Kidney capillary endothelial cell (primary cell): ENCODE measurements at regions not wholly inside any gene's neighbourhood (a gene's known extent, or its start where the extent isn't known, plus 50 kb on each side); places are given as distances from the start of the nearest gene placed in this dataset.

Source experiments
- DNase-seq: peaks from one replicate; pipeline ENCODE4 v3.0.0-alpha.2; 2018; ENCODE audit warnings: low spot score

DNA sequence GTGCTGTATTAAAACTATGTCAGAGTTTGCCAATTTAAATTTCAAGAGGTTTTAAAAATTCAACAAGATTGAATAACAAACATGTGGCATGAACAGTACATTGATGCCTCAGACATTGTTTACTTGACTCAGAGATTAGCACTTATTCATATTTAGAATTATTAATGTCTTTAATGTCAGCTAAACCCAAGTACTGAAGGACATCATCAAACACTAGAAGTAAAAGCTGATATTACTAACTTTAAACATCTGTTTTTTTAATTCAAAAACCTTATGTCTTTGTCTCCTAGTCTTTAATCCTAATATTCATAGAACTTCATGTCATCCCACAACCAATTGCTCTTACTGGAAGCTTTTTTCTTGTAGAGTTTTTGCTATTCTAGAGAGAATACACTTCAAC, 406.2 kb upstream of the PCDH7 start:
- no peak for DNase-seq

DNA sequence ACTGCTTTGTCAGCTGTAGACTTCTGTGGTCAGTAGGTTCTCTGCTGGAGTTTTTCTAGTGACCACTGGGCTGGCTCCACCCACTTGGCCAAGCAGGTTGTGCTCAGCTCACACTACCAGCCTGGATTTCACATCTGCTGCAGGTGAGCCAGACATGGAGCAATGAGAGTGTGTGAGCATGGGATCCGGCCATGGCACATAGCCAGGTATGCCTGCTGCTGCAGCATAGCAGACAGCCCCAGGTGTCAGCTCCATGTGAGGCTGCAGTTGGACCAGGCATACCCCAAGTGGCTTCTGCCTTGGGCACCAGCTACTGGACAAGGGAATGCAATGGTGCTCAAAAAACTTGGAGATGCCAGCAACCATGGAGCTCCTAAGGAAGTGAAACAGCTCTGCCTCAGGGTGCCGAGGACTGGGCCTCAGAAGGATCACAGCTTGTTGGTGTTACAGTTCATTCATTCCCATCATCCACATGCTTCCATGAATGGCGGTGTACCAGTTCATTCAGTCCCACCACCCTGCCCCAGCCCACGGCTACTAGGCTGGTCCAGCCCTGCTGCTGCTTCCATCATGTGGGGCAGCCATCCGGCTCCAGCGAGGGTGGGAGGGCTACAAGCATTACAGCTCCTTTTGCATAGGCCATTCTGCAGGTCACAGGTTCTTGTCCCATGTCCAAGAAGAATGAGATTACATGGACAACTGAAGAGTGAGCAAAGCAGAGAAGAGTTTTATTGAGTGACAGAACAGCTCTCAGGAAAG, 389.1 kb upstream of the PCDH7 start:
- DNase-seq: no peak

DNA sequence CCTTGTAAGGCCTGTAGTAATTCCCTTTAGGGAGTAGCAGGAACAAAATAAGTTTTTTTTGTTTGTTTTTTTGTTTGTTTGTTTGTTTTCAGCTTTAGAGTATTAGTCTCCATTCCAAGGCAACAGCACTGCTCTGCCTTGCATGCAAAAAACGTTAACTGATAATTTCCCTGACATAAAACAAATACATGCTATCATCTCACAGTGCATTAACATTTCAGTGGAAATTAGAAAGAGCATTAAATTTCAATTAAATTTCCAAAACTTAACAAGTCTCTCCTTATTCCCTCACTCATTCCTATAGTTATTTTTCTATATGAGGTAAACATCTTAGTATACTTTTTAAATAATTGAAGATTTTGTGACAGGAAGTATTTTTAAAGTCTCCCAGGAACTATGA, 378.4 kb upstream of the PCDH7 start:
- DNase-seq: no peak

GRCh38 chr4:30350288-30350687, 369.9 kb upstream of the PCDH7 start:
- no peak for DNase-seq

GRCh38 chr4:30354605-30355004, 365.6 kb upstream of the PCDH7 start:
- DNase-seq: no peak

GRCh38 chr4:30362436-30362835, 357.7 kb upstream of the PCDH7 start:
- no peak for DNase-seq

- DNase-seq: no peak
Observed at GRCh38 chr4:30370105-30370504, 350.1 kb upstream of the PCDH7 start.

- peak; percentile 55 for DNase-seq
Observed at GRCh38 chr4:30380404-30380998, 339.7 kb upstream of the PCDH7 start.

GRCh38 chr4:30385650-30386049, 334.5 kb upstream of the PCDH7 start:
- no peak for DNase-seq

GRCh38 chr4:30386266-30386895, 333.8 kb upstream of the PCDH7 start:
- DNase-seq: peak; percentile 0

DNA sequence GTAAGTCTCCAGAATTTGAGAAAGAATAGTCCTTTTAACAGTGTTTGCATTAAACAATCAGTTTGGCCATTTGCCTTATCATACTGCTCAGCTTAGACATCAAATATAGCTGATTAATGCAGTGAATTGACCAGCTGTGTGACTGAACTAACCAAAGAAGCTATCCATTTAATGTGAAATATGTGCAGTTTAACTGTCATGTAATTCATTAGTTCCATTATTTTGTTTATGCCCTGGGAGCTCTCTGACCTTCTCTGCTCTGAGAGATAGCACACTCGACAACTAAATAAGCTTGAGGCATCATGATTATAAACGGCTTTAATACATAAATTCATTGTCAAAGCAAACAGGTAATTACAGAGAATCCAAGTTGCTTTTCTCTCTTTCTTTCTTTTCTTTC, 324.3 kb upstream of the PCDH7 start:
- no peak for DNase-seq

DNA sequence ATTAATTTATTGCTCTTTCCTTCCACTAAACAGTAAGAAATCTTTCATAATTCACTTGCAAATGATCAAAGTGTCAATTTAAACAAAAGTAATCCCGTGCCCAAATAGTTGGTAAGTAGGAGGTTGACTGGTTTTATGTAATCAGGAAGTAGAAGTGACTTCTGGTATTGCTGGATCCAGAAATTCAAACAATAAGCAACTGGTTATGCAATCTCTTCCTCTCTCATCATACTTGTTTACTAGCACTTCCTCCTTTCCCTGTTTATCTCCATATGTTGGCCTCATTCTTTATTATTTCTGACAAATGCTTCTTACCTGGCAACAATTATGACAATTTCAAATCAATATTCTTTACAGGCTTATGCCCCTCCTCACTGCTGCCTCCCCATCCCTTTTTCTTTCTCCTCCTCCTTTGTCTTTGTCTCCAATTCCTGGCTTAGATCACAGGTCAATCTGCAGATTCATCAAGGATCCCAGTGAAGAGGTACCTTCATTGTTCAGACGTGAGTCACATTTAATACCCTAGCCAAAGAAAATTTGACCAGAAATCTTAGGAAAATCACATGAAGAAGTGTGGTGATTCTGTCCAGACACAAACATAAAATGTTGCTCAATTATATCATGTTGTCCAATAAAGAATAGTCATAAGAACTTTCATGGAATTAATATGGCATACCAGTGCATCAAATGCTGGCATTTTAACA, 323.2 kb upstream of the PCDH7 start:
- no peak for DNase-seq

- DNase-seq: no peak
Observed at GRCh38 chr4:30399476-30399875, 320.7 kb upstream of the PCDH7 start.

GRCh38 chr4:30402276-30402675, 317.9 kb upstream of the PCDH7 start:
- DNase-seq: no peak

GRCh38 chr4:30413915-30414314, 306.3 kb upstream of the PCDH7 start:
- DNase-seq: no peak

- DNase-seq: no peak
Observed at GRCh38 chr4:30416547-30416946, 303.6 kb upstream of the PCDH7 start.

- no peak for DNase-seq
Observed at GRCh38 chr4:30427932-30428331, 292.2 kb upstream of the PCDH7 start.

DNA sequence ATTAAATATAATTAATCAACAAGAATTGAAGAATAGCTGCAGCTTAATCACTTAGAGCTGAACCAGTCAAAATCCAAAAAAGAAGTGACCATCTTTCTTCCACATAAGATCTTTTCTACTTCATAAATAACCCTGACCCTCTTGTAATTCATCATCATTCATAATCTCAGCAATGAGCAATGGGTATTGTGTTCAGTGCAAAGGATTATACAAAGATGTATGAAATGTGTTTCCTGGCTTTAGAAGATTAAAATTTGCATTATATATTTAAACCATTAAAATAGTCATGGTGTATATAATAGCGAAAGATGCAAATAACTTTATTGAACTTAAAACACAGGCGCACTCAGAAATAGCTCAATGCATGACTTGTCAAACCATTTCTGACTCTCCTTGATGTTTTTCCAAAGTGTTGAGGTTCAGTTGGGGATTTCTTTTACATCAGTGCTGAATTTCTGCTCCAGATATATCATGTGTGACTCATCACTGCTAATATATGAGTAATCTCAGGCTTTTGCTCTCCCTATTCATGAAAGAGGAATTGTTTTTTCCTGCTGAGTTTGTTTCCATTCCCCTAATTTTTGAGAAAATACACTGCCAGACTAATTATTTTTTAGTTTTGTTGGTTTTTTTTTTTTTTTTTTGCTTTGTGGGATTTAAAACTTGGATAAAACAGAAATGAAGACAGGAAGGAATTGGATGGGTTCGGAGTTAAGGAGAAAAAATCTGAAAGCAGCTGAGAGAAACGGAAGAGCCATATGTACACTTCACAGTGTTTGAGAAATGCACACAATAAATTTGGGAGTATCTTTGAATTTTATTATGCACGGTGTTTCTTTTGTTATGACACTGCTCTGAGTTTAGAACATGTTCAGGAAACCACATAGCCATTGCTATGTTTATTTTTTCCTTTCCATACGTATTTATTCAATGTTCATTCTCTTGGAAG, 290.1 kb upstream of the PCDH7 start:
- peak; percentile 47 for DNase-seq

DNA sequence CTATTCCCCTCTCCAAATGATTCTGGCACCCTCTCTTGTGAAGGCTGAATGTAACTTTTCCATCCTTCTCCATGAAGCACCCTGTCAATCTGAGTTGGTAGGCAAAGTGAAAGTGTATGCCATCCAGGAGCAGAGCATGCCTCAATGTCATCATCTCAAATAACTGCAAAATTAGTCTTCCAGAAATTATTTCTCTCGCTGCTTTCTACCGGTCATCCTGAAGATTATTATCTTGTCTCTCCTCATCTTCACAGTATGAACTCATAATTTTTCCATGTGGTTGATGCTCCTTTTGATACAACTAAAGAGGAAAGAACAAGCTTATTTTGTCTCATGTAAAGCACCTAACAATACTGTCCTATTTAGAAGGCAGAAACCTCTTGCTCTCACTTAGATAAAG, 285.5 kb upstream of the PCDH7 start:
- no peak for DNase-seq

DNA sequence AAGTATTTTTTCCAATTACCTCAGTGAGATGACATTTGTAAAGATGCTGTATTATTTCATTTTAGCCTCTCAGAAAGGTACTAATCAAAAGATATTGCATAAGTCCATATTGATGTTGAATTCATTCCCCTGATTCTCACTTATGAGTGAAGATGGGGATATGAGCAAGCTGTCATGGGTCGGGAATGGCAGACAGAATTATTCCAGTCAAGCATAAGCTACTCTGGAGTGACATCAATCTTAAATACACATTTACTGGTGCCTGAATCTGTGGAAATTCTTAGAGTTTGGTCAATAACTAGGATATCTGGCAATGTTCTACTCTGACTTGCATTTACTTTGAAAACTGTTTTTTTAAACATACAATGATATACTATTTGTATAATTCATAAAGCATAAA, 283.8 kb upstream of the PCDH7 start:
- DNase-seq: no peak

- no peak for DNase-seq
Observed at GRCh38 chr4:30437316-30437715, 282.9 kb upstream of the PCDH7 start.

DNA sequence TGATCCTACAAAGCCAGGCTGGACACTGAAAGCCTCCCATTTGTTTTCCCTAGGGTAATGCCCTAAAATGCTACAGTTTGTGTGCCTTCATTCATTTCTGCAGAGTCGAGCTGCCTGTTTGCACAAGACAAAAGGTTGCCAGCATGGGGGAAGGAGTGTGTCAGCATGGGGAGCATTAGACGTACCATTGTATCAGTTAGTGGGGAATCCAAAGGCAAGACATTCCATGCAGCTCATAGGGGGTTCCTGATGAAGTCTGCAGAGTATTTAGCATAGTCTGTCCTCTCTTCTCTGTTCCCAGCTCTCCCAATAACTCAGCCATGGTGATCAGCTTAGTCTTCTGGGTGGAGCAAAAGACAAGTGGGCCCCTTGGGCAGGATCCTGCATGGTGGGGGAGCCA, 276.9 kb upstream of the PCDH7 start:
- no peak for DNase-seq
